ENCODE measurements at regions not wholly inside any gene's neighbourhood (a gene's known extent, or its start where the extent isn't known, plus 50 kb on each side); places are given as distances from the start of the nearest gene placed in this dataset.

DNA sequence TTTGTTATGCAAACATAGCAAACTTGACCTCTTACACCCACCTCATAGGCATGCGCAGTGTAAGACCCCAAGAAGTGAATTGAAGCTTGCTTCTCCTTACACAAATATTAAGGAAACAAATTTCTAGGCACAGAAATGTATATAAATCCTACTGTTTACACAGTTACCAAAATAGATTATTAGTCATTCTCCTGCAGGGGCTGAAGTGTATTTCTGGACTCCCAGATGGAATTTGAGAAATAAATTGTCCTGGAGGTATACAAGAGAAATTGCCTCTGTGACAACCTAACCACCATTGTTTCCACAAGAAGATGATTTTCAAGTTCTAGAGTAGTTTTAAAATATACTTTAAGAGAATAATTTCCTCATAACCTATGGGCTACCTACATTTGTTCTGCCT lies 656.0 kb upstream of the MDGA2 start:
- TF ChIP-seq, protein P1, sequence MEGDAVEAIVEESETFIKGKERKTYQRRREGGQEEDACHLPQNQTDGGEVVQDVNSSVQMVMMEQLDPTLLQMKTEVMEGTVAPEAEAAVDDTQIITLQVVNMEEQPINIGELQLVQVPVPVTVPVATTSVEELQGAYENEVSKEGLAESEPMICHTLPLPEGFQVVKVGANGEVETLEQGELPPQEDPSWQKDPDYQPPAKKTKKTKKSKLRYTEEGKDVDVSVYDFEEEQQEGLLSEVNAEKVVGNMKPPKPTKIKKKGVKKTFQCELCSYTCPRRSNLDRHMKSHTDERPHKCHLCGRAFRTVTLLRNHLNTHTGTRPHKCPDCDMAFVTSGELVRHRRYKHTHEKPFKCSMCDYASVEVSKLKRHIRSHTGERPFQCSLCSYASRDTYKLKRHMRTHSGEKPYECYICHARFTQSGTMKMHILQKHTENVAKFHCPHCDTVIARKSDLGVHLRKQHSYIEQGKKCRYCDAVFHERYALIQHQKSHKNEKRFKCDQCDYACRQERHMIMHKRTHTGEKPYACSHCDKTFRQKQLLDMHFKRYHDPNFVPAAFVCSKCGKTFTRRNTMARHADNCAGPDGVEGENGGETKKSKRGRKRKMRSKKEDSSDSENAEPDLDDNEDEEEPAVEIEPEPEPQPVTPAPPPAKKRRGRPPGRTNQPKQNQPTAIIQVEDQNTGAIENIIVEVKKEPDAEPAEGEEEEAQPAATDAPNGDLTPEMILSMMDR (optimal IDR thresholded peaks at IDR 0.05 in 1 of 3, IDR thresholded peaks at IDR 0.05 in 1 of 3, conservative IDR thresholded peaks at IDR 0.05 in 1 of 3; ENCODE audit: extremely low read depth in 1 of 3, insufficient read depth in 2 of 3, low read length in 3 of 3): no peak
- no peak for TF ChIP-seq EZH2 (IDR thresholded peaks at IDR 0.05; ENCODE audit: low read length)
